H1 (cell line): ENCODE measurements at regions not wholly inside any gene's neighbourhood (a gene's known extent, or its start where the extent isn't known, plus 50 kb on each side); places are given as distances from the start of the nearest gene placed in this dataset.

ENCODE experiments used
- CBX5 ChIP-seq: fragments of 300-800, 300-1000 bp; sonication (generic); IDR thresholded peaks from 2 replicates; pipeline ENCODE4 v1.7.1; 2016; ENCODE audit warnings: antibody characterized with exemption, low read length, low read depth
- CBX8 ChIP-seq: fragments of 300-800, 300-1000 bp; sonication (generic); IDR thresholded peaks from 2 replicates; pipeline ENCODE4 v1.7.1; 2016; ENCODE audit warnings: low read depth, low read length, borderline replicate concordance
- CHD1 ChIP-seq: IDR thresholded peaks from 2 replicates; pipeline ENCODE4 v1.6.1; 2012; ENCODE audit warnings: low read depth, low read length, improper control_type of control experiment
- GABPA ChIP-seq: IDR thresholded peaks from 2 replicates; pipeline ENCODE4 v1.6.1; 2011; ENCODE audit warnings: mild to moderate bottlenecking, low read length, moderate library complexity, borderline replicate concordance; ENCODE audit not compliant: insufficient read depth
- HDAC6 ChIP-seq: IDR thresholded peaks from one replicate; pipeline ENCODE4 v1.7.1; 2012; ENCODE audit warnings: low read depth, mild to moderate bottlenecking, inconsistent platforms, low read length, moderate library complexity
- JUN ChIP-seq: IDR thresholded peaks from 2 replicates; pipeline ENCODE4 v1.6.1; 2011; ENCODE audit warnings: low read depth, mild to moderate bottlenecking, improper control_type of control experiment, low read length
- POLR2A ChIP-seq, 2 experiments: IDR thresholded peaks; 1 replicate in 1 of 2; 2 replicates in 1 of 2; pipeline ENCODE4 v1.6.1; 2011; ENCODE audit warnings: low read depth in 2 of 2, low read length in 2 of 2, mild to moderate bottlenecking in 2 of 2; ENCODE audit errors: control extremely low read depth in 1 of 2
- POLR2AphosphoS5 ChIP-seq: IDR thresholded peaks from 2 replicates; pipeline ENCODE4 v1.6.1; 2011; ENCODE audit warnings: low read depth, low read length
- TAF1 ChIP-seq: IDR thresholded peaks from 2 replicates; pipeline ENCODE4 v1.6.1; 2011; ENCODE audit warnings: mild to moderate bottlenecking, low read depth, low read length
- TCF12 ChIP-seq: IDR thresholded peaks from 2 replicates; pipeline ENCODE4 v1.6.1; 2011; ENCODE audit warnings: low read depth, mild to moderate bottlenecking, low read length
- TF ChIP-seq, protein P1 (sequence below), 3 experiments: IDR thresholded peaks; 1 replicate in 2 of 3; 2 replicates in 1 of 3; pipeline versions ENCODE4 v1.5.1 to v1.6.1; 2011; ENCODE audit warnings: low read length in 3 of 3, mild to moderate bottlenecking in 3 of 3, inconsistent platforms in 2 of 3, low read depth in 1 of 3, moderate library complexity in 1 of 3; ENCODE audit not compliant: insufficient read depth in 1 of 3; ENCODE audit errors: control extremely low read depth in 1 of 3
- TF ChIP-seq, protein P2 (sequence below): IDR thresholded peaks from 2 replicates; pipeline ENCODE4 v1.6.1; 2011; ENCODE audit warnings: low read depth, mild to moderate bottlenecking, low read length; ENCODE audit not compliant: insufficient read depth
- TF ChIP-seq, protein P3 (sequence below): IDR thresholded peaks from 2 replicates; pipeline ENCODE4 v1.6.1; 2012; ENCODE audit warnings: inconsistent platforms

DNA sequence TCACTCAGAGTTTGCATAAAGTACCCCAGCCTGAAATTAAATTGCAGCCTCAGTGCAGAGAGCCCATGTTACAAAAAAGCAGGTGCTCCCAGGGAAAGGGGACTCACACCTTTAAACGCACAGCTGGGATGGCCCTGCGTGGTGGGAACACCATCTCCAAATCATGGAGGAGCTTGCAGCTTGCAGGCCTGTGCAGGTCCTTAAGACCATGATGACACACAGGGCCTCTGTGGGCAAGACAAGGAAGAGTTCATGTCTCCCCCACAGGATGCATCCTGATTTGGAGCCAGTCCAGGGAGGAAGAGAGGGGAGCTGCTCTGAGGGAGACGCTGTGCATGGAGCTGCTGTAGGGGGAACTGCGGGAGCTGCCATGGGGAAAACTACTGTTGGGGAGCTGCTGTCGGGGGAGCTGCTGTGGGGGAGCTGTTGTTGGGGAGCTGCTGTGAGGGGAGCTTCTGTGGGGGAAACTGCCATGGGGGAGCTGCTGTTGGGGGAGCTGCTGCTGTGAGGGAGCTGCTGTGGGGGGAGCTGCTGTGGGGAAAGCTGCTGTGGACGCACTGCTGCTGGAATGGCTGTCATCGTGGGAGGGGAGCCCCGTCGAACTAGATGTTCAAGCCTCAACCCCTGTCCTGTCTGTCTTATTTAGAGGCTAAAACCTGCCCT is 113.9 kb downstream of the MATN1 start:
- no peak for TF ChIP-seq GABPA
- TF ChIP-seq, protein P1, sequence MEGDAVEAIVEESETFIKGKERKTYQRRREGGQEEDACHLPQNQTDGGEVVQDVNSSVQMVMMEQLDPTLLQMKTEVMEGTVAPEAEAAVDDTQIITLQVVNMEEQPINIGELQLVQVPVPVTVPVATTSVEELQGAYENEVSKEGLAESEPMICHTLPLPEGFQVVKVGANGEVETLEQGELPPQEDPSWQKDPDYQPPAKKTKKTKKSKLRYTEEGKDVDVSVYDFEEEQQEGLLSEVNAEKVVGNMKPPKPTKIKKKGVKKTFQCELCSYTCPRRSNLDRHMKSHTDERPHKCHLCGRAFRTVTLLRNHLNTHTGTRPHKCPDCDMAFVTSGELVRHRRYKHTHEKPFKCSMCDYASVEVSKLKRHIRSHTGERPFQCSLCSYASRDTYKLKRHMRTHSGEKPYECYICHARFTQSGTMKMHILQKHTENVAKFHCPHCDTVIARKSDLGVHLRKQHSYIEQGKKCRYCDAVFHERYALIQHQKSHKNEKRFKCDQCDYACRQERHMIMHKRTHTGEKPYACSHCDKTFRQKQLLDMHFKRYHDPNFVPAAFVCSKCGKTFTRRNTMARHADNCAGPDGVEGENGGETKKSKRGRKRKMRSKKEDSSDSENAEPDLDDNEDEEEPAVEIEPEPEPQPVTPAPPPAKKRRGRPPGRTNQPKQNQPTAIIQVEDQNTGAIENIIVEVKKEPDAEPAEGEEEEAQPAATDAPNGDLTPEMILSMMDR (IDR thresholded peaks at IDR 0.05; ENCODE audit: control extremely low read depth in 1 of 3, insufficient read depth in 1 of 3, low read depth in 1 of 3, low read length in 3 of 3), result no peak
- TF ChIP-seq TAF1, result no peak
- TF ChIP-seq, protein P2, sequence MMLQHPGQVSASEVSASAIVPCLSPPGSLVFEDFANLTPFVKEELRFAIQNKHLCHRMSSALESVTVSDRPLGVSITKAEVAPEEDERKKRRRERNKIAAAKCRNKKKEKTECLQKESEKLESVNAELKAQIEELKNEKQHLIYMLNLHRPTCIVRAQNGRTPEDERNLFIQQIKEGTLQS, result no peak
- no peak for TF ChIP-seq POLR2AphosphoS5
- no peak for TF ChIP-seq TCF12
- no peak for TF ChIP-seq POLR2A (IDR thresholded peaks at IDR 0.05; ENCODE audit: control extremely low read depth in 1 of 2, low read depth in 2 of 2, low read length in 2 of 2)
- TF ChIP-seq CBX5, result no peak
- no peak for TF ChIP-seq CBX8
- TF ChIP-seq JUN, result no peak
- no peak for TF ChIP-seq HDAC6
- TF ChIP-seq, protein P3, sequence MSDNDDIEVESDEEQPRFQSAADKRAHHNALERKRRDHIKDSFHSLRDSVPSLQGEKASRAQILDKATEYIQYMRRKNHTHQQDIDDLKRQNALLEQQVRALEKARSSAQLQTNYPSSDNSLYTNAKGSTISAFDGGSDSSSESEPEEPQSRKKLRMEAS, result no peak
- no peak for TF ChIP-seq CHD1
